A673 (cell line): ENCODE measurements at regions not wholly inside any gene's neighbourhood (a gene's known extent, or its start where the extent isn't known, plus 50 kb on each side); places are given as distances from the start of the nearest gene placed in this dataset.
"Not testable (repeated sequence)": the region's sequence is repeated elsewhere in the genome, so short reads cannot be mapped to it uniquely, and the experiment has no call there.

Experiments
- BruUV-seq: library from RNA; stranded (reverse); fragments of 400-500 nt; replicated peaks from 2 replicates; lab custom pipeline; 2021; lab: Mats Ljungman, UMichigan
- CTCF ChIA-PET: fragments of 300-600 bp; sonication (Branson Sonifier 250); formaldehyde crosslinking; loops from one replicate; lab custom pipeline; 2022; ENCODE audit warnings: antibody characterized with exemption; lab: Charles Lee
- POLR2A ChIA-PET: fragments of 300-600 bp; sonication (Branson Sonifier 250); formaldehyde crosslinking; loops from one replicate; lab custom pipeline; 2022; ENCODE audit warnings: antibody characterized with exemption; ENCODE audit not compliant: low non-redundant PET; lab: Charles Lee
- DNase-seq: peaks from one replicate; pipeline ENCODE4 v3.0.0-alpha.2; 2015; ENCODE audit warnings: low spot score
- H3K27ac ChIP-seq: fragments of 200-600 bp; sonication (generic); 2 replicates; pipeline ENCODE4 v1.5.1; 2016; ENCODE audit warnings: mixed run types, low read depth, mild to moderate bottlenecking, mixed read lengths, antibody characterized with exemption, low read length; ENCODE audit not compliant: poor library complexity, severe bottlenecking
- H3K27me3 ChIP-seq: fragments of 200-600 bp; sonication (generic); replicated peaks from 2 replicates; pipeline ENCODE4 v1.6.1; 2017; ENCODE audit warnings: mixed run types, low read depth, mild to moderate bottlenecking, mixed read lengths, antibody characterized with exemption, low read length; ENCODE audit not compliant: insufficient read depth, poor library complexity
- H3K36me3 ChIP-seq: fragments of 200-600 bp; sonication (generic); 2 replicates; pipeline ENCODE4 v1.6.1; 2016; ENCODE audit warnings: mixed run types, mild to moderate bottlenecking, mixed read lengths, antibody characterized with exemption, low read length; ENCODE audit not compliant: insufficient read depth, poor library complexity, severe bottlenecking
- H3K4me1 ChIP-seq: fragments of 200-600 bp; sonication (generic); 2 replicates; pipeline ENCODE4 v1.6.1; 2017; ENCODE audit warnings: mixed run types, mild to moderate bottlenecking, mixed read lengths, antibody characterized with exemption, low read length; ENCODE audit not compliant: insufficient read depth, poor library complexity, severe bottlenecking
- H3K4me3 ChIP-seq: fragments of 200-600 bp; sonication (generic); 2 replicates; pipeline ENCODE4 v1.5.1; 2016; ENCODE audit warnings: low read depth, mixed run types, mild to moderate bottlenecking, mixed read lengths, low read length; ENCODE audit not compliant: poor library complexity, severe bottlenecking
- H3K9me3 ChIP-seq: fragments of 200-600 bp; sonication (generic); 2 replicates; pipeline ENCODE4 v1.6.1; 2016; ENCODE audit warnings: mixed run types, low read depth, mild to moderate bottlenecking, mixed read lengths, antibody characterized with exemption, low read length; ENCODE audit not compliant: poor library complexity, severe bottlenecking
- EZH2 ChIP-seq: fragments of 200-600 bp; sonication (generic); IDR thresholded peaks from 2 replicates; pipeline ENCODE4 v1.6.1; 2017; ENCODE audit warnings: borderline replicate concordance, low read depth, mild to moderate bottlenecking, mixed read lengths, antibody characterized with exemption, low read length; ENCODE audit not compliant: poor library complexity, severe bottlenecking
- intact Hi-C: fragments of 100-400 bp; cut with micrococcal nuclease; formaldehyde crosslinking; loops from one replicate; pipeline ENCODE4 v1.10.0; 2022; ENCODE audit not compliant: unreplicated experiment
- TF ChIP-seq, protein P1 (sequence below): fragments of 300-800, 200-600 bp; sonication (generic); conservative IDR thresholded peaks from 2 replicates; pipeline ENCODE4 v1.5.1; 2017; ENCODE audit warnings: low read depth, mild to moderate bottlenecking, antibody characterized with exemption, low read length, moderate library complexity, mixed read lengths

DNA sequence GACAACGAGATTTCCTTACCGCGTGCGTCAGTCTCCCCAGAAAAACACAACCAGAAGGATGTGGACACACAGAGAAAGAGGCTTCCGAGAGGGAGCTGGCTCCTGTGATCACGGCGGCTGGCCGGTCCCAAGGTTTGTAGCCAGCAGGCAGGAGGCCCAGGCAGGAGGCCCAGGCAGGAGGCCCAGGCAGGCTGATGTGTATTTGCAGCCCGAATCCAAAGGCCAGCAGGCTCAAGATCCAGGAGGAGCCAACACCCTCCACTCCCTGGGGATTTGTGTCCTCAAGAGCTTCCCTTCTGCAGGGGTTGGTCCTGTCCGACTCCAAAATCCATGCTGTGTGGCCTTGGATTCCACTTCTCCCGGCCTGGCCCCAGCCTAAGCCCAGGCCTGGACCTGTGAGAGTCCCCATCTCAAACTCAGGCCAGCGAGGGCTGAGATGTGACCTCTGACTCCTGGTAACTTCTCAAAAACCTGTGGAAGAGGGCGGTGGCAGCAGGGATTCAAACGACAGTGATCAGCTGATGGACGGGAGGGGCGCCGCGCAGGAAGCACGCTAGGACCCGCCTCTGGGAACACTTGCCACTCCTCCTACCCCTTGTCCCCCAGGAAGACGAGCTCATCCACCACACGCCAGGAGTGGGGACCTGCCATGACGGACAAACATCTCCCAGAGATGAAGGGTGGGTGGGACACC, 75.0 kb upstream of the PPP1R26 start:
- BruUV-seq = no TSS peak
- intact Hi-C loops = no loop called here
- Histone ChIP-seq H3K4me3 (no peak overlapping the region), H3K9me3 (no peaks in the 10 kb centered on the region), H3K27ac (no peak overlapping the region), H3K27me3 (no peaks in the 10 kb centered on the region), H3K4me1 (no peaks in the 10 kb centered on the region), H3K36me3 (no peaks in the 10 kb centered on the region)
- ChIA-PET CTCF (no interaction called here), POLR2A (interaction anchor here (0.5 kb wide), 1 partner anchor 25 kb away, joined by 3 read pairs; no protein-coding TSS in a partner anchor)
- no peak for TF ChIP-seq EZH2
- TF ChIP-seq, protein P1, sequence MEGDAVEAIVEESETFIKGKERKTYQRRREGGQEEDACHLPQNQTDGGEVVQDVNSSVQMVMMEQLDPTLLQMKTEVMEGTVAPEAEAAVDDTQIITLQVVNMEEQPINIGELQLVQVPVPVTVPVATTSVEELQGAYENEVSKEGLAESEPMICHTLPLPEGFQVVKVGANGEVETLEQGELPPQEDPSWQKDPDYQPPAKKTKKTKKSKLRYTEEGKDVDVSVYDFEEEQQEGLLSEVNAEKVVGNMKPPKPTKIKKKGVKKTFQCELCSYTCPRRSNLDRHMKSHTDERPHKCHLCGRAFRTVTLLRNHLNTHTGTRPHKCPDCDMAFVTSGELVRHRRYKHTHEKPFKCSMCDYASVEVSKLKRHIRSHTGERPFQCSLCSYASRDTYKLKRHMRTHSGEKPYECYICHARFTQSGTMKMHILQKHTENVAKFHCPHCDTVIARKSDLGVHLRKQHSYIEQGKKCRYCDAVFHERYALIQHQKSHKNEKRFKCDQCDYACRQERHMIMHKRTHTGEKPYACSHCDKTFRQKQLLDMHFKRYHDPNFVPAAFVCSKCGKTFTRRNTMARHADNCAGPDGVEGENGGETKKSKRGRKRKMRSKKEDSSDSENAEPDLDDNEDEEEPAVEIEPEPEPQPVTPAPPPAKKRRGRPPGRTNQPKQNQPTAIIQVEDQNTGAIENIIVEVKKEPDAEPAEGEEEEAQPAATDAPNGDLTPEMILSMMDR = no peak
- no peak for DNase-seq

DNA sequence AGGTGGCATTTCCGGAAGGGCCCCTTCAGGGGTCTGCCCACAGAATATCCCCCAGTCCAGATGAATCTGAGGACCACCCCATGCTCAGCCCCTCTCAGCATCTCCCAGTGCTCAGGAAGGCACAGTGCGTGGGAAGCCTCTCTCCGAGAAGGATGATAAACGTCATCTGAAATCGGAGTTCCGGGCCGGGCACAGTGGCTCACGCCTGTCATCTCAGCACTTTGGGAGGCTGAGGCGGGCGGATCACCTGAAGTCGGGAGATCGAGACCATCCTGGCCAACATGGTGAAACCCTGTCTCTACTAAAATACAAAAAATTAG, 74.5 kb upstream of the PPP1R26 start:
- H3K9me3 ChIP-seq, H3K27me3 ChIP-seq, H3K36me3 ChIP-seq, BruUV-seq, DNase-seq, intact Hi-C loops, CTCF ChIA-PET, H3K27ac ChIP-seq, H3K4me3 ChIP-seq, H3K4me1 ChIP-seq: not testable (repeated sequence)
- POLR2A ChIA-PET = interaction anchor here (0.5 kb wide), 1 partner anchor 24 kb away, joined by 3 read pairs; no protein-coding TSS in a partner anchor

DNA sequence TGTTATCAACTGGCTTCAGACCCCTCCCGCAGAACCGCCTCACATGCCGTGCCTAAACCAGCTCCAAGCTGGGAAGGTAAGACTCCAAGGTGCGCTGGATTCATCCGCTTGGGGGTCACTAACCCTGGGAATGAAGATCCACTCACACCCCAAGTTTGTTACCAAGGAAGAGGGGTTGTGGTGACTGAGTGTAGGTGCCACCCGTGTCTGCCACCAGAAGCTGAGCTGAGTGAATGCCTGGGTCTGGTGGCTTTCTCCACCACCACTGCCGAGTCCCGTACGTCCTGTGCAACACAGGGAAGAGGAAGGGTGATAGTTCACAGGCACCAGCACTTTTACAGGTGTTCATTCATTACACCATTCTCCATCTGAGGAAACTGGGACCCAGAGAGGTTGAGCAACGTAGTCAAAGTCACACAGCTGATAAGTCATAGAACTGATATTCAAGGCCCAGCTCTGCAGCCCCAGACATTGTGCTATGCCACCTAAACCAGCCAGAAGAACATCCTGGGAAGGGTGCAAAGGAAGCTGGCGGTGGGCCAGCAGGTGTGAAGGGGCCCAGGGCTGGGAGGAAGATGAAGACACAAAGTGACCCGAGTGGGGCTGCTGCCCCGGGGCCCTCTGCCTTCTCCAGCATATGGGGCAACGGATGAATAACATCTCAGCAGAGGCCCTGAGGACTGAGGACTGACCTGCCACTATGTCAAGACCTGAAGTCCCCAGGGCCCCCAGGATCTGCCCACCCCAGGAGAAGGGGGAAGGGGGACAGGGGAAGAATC, 70.9 kb upstream of the PPP1R26 start:
- POLR2A ChIA-PET = no interaction called here
- BruUV-seq = no TSS peak
- H3K27me3 ChIP-seq = no peaks in the 10 kb centered on the region

More for the DNA sequence above, 70.9 kb upstream of the PPP1R26 start:
- DNase-seq = no peak
- no peaks in the 10 kb centered on the region for H3K36me3 ChIP-seq
- intact Hi-C loops = no loop called here
- H3K4me1 ChIP-seq = no peaks in the 10 kb centered on the region
- H3K9me3 ChIP-seq = no peaks in the 10 kb centered on the region
- CTCF ChIA-PET = no interaction called here
- no peak for TF ChIP-seq EZH2
- TF ChIP-seq, protein P1 = no peak
- H3K27ac ChIP-seq = no peak overlapping the region
- no peak overlapping the region for H3K4me3 ChIP-seq
